ENCODE measurements at regions not wholly inside any gene's neighbourhood (a gene's known extent, or its start where the extent isn't known, plus 50 kb on each side); places are given as distances from the start of the nearest gene placed in this dataset.

- TF ChIP-seq FOS (IDR thresholded peaks at IDR 0.05; ENCODE audit: extremely low read depth, insufficient read length) (no peak), ZNF316 (IDR thresholded peaks at IDR 0.05) (no peak), NFIX (CRISPR knock-in tag; IDR thresholded peaks at IDR 0.05; ENCODE audit: low read depth) (no peak), ZNF174 (CRISPR knock-in tag; IDR thresholded peaks at IDR 0.05) (no peak), CTCF (IDR thresholded peaks at IDR 0.05 in 2 of 3, conservative IDR thresholded peaks at IDR 0.05 in 1 of 3; ENCODE audit: insufficient read depth in 2 of 3, low read depth in 1 of 3, low read length in 3 of 3) (no peak), ZNF408 (CRISPR knock-in tag; IDR thresholded peaks at IDR 0.05; ENCODE audit: low read depth) (no peak), POLR2G (IDR thresholded peaks at IDR 0.05; ENCODE audit: low read depth, low read length) (no peak), ESRRB (CRISPR knock-in tag; IDR thresholded peaks at IDR 0.05; ENCODE audit: borderline replicate concordance) (no peak), SMARCE1 (IDR thresholded peaks at IDR 0.05) (no peak), TEAD4 (IDR thresholded peaks at IDR 0.05; ENCODE audit: low read length) (no peak), TEAD4 (CRISPR knock-in tag; IDR thresholded peaks at IDR 0.05; ENCODE audit: borderline replicate concordance) (no peak), FOXP4 (CRISPR knock-in tag; IDR thresholded peaks at IDR 0.05; ENCODE audit: borderline replicate concordance) (no peak), EZH2 (IDR thresholded peaks at IDR 0.05; ENCODE audit: borderline replicate concordance, low read depth, low read length) (no peak)
- TF ChIP-seq, protein P1, sequence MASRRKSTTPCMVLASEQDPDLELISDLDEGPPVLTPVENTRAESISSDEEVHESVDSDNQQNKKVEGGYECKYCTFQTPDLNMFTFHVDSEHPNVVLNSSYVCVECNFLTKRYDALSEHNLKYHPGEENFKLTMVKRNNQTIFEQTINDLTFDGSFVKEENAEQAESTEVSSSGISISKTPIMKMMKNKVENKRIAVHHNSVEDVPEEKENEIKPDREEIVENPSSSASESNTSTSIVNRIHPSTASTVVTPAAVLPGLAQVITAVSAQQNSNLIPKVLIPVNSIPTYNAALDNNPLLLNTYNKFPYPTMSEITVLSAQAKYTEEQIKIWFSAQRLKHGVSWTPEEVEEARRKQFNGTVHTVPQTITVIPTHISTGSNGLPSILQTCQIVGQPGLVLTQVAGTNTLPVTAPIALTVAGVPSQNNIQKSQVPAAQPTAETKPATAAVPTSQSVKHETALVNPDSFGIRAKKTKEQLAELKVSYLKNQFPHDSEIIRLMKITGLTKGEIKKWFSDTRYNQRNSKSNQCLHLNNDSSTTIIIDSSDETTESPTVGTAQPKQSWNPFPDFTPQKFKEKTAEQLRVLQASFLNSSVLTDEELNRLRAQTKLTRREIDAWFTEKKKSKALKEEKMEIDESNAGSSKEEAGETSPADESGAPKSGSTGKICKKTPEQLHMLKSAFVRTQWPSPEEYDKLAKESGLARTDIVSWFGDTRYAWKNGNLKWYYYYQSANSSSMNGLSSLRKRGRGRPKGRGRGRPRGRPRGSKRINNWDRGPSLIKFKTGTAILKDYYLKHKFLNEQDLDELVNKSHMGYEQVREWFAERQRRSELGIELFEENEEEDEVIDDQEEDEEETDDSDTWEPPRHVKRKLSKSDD (conservative IDR thresholded peaks at IDR 0.05; ENCODE audit: low read length), result no peak
- TF ChIP-seq, protein P2, sequence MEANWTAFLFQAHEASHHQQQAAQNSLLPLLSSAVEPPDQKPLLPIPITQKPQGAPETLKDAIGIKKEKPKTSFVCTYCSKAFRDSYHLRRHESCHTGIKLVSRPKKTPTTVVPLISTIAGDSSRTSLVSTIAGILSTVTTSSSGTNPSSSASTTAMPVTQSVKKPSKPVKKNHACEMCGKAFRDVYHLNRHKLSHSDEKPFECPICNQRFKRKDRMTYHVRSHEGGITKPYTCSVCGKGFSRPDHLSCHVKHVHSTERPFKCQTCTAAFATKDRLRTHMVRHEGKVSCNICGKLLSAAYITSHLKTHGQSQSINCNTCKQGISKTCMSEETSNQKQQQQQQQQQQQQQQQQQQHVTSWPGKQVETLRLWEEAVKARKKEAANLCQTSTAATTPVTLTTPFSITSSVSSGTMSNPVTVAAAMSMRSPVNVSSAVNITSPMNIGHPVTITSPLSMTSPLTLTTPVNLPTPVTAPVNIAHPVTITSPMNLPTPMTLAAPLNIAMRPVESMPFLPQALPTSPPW (CRISPR knock-in tag; IDR thresholded peaks at IDR 0.05), result no peak
Measured at GRCh38 chrX:45755703-45756102, 555.0 kb upstream of the DIPK2B start.
